HepG2 (cell line): ENCODE measurements at regions not wholly inside any gene's neighbourhood (a gene's known extent, or its start where the extent isn't known, plus 50 kb on each side); places are given as distances from the start of the nearest gene placed in this dataset.
A peak's percentile ranks its signal among the peaks of the same experiment; 100 is the strongest.

Source experiments
- ATAC-seq: fragments of 200-7000 bp; cut with Tn5 transposase; 3 replicates; pipeline ENCODE4 v1.9.1; 2020; ENCODE audit warnings: mild to moderate bottlenecking, moderate library complexity
- BruUV-seq: library from RNA; stranded (reverse); fragments of 400-500 nt; replicated peaks from 2 replicates; lab custom pipeline; 2021; lab: Mats Ljungman, UMichigan
- CTCF ChIA-PET: fragments of 300-600 bp; formaldehyde crosslinking; extraction: SDS; loops from one replicate; lab custom pipeline; 2021; ENCODE audit warnings: low total read pairs, inconsistent platforms, low intra/inter-chr PET ratio; lab: Yijun Ruan, JAX
- POLR2A ChIA-PET: fragments of 350-600 bp; sonication (Branson Sonifier 250); formaldehyde crosslinking; loops from one replicate; lab custom pipeline; 2020; ENCODE audit warnings: antibody characterized with exemption, inconsistent platforms; lab: Yijun Ruan, JAX
- DNase-seq: peaks from one replicate; pipeline ENCODE4 v3.0.0-alpha.2; 2015; ENCODE audit warnings: low spot score
- FAIRE-seq: peaks from 3 replicates; lab custom pipeline; 2011; peaks lifted over from hg19 to GRCh38; lab: Jason Lieb, UNC
- H2AFZ ChIP-seq: one replicate; pipeline ENCODE4 v1.6.1; 2011; ENCODE audit warnings: low read length, inconsistent platforms
- H3K27ac ChIP-seq: fragments of 300-600 bp; 3 replicates; pipeline ENCODE4 v1.8.0; 2011; ENCODE audit warnings: mixed run types, mild to moderate bottlenecking, mixed read lengths, low read length, inconsistent platforms; ENCODE audit not compliant: insufficient read depth; ENCODE audit errors: extremely low read length
- H3K27me3 ChIP-seq, 2 experiments: fragments of 200-600 bp in 1 of 2; 2 replicates in 1 of 2; 3 replicates in 1 of 2; pipeline versions ENCODE4 v1.6.0 to v1.8.0; 2011; ENCODE audit warnings: low read length in 2 of 2, mild to moderate bottlenecking in 2 of 2, moderate library complexity in 2 of 2, inconsistent platforms in 1 of 2; ENCODE audit not compliant: insufficient read depth in 2 of 2, control insufficient read depth in 1 of 2
- H3K36me3 ChIP-seq, 2 experiments: fragments of 200-600 bp in 1 of 2; replicated peaks in 1 of 2; 2 replicates in 1 of 2; 3 replicates in 1 of 2; pipeline versions ENCODE4 v1.5.1 to v1.8.0; 2011; ENCODE audit warnings: low read length in 2 of 2, inconsistent platforms in 1 of 2; ENCODE audit not compliant: insufficient read depth in 2 of 2, control insufficient read depth in 1 of 2
- H3K4me1 ChIP-seq: 2 replicates; pipeline ENCODE4 v1.5.1; 2012; ENCODE audit warnings: low read length, inconsistent platforms; ENCODE audit not compliant: insufficient read depth
- H3K4me2 ChIP-seq: 2 replicates; pipeline ENCODE4 v1.6.0; 2011; ENCODE audit warnings: low read depth, low read length, inconsistent platforms
- H3K4me3 ChIP-seq, 3 experiments: fragments of 200-600 bp in 1 of 3; sonication (generic), shearing (Covaris generic) in 1 of 3; replicated peaks in 1 of 3; 2 replicates each; pipeline ENCODE4 v1.5.1; 2011 to 2016; ENCODE audit warnings: low read length in 3 of 3, inconsistent platforms in 2 of 3, low read depth in 2 of 3, mild to moderate bottlenecking in 2 of 3, control low read depth in 1 of 3, mixed read lengths in 1 of 3; ENCODE audit not compliant: insufficient read depth in 1 of 3
- H3K79me2 ChIP-seq: one replicate; pipeline ENCODE4 v1.6.1; 2011; ENCODE audit warnings: low read length, inconsistent platforms; ENCODE audit not compliant: insufficient read depth
- H3K9ac ChIP-seq: 2 replicates; pipeline ENCODE4 v1.6.0; 2011; ENCODE audit warnings: mild to moderate bottlenecking, low read depth, low read length, inconsistent platforms; ENCODE audit not compliant: insufficient read depth
- H3K9me3 ChIP-seq: 2 replicates; pipeline ENCODE4 v1.5.1; 2012; ENCODE audit warnings: mild to moderate bottlenecking, low read length
- H4K20me1 ChIP-seq: 2 replicates; pipeline ENCODE4 v1.6.0; 2011; ENCODE audit warnings: inconsistent platforms, mild to moderate bottlenecking, low read length, moderate library complexity; ENCODE audit not compliant: insufficient read depth
- HCFC1 ChIP-seq: fragments of 150-350 bp; IDR thresholded peaks from 2 replicates; pipeline ENCODE4 v1.6.1; 2014; ENCODE audit warnings: low read depth, low read length
- LCORL ChIP-seq, 2 experiments: fragments of 450-650 bp in 1 of 2; sonication (generic) in 1 of 2; formaldehyde crosslinking in 1 of 2; IDR thresholded peaks; 2 replicates each; pipeline versions ENCODE4 v1.5.0 to v1.6.1; 2017 to 2020; ENCODE audit warnings: antibody characterized with exemption in 1 of 2, missing genetic modification reagents in 1 of 2
- TSC22D2 ChIP-seq: sonication (generic); formaldehyde crosslinking; IDR thresholded peaks from 2 replicates; pipeline ENCODE4 v1.5.1; 2020; ENCODE audit warnings: missing genetic modification reagents, mild to moderate bottlenecking, borderline replicate concordance
- ZNF335 ChIP-seq: sonication (generic); formaldehyde crosslinking; IDR thresholded peaks from 2 replicates; pipeline ENCODE4 v1.4.0; 2020; ENCODE audit warnings: missing genetic modification reagents
- WGBS: methylation state at CpG from one replicate; pipeline ENCODE4 v1.1.6; 2017; ENCODE audit warnings: low lambda C conversion rate; 5-methylcytosine and 5-hydroxymethylcytosine counted together
- in situ Hi-C: cut with HindIII; loops from 2 replicates; pipeline ENCODE4 v1.10.0; 2017; ENCODE audit warnings: low pct_unique_long_range_greater_than_20kb; ENCODE audit not compliant: extremely low pct_ligation_motif_present
- intact Hi-C: fragments of 100-400 bp; cut with micrococcal nuclease; formaldehyde crosslinking; loops from one replicate; pipeline ENCODE4 v1.10.0; 2022; ENCODE audit not compliant: unreplicated experiment
- TF ChIP-seq, protein P1 (sequence below): fragments of 450-650 bp; IDR thresholded peaks from 2 replicates; pipeline ENCODE4 v1.6.1; 2016
- TF ChIP-seq, protein P2 (sequence below): sonication (generic); formaldehyde crosslinking; IDR thresholded peaks from 2 replicates; pipeline ENCODE4 v1.8.0; 2022; ENCODE audit warnings: missing genetic modification reagents, mild to moderate bottlenecking, moderate library complexity, borderline replicate concordance

DNA sequence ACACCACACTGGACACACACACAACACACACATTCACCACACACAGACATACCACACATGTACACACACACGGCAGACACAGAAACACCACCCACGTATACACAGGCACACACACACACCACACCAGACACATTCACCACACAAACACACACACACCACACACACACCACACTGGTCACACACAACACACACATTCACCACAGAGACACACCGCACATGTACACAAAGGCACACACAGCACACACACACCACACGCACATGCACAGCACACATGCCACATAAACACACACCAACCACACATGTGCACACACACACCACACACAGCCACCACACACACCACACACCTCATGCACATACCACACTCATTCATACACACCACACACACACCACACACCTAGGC, 84.2 kb upstream of the PRR5 start:
- Histone ChIP-seq H4K20me1 (no peaks in the 10 kb centered on the region), H3K36me3 (no peaks in the 10 kb centered on the region), H3K27ac (no peak overlapping the region), H3K4me2 (no peak overlapping the region), H3K9ac (no peak overlapping the region), H3K4me1 (no peaks in the 10 kb centered on the region), H3K9me3 (peaks cover 9% of the 10 kb centered on the region; the same call in 1 of the 2 replicates), H3K79me2 (no peaks in the 10 kb centered on the region), H3K27me3 (peaks cover 5% of the 10 kb centered on the region in 2 experiments; a peak in 3 of 5 replicates), H3K4me3 (no peak overlapping the region), H2AFZ (no peak overlapping the region)
- ChIA-PET CTCF (no interaction called here), POLR2A (no interaction called here)
- in situ Hi-C loops: no loop called here
- FAIRE-seq (peak; percentile 8), ATAC-seq (no peak), DNase-seq (no peak)
- TF ChIP-seq ZNF335 (no peak), HCFC1 (0 out of 2 replicates have a peak, but pooled peaks have one; percentile 8), LCORL (IDR thresholded peaks at IDR 0.05) (no peak), LCORL (CRISPR knock-in tag; IDR thresholded peaks at IDR 0.05) (no peak), TSC22D2 (CRISPR knock-in tag) (no peak)
- TF ChIP-seq, protein P1, sequence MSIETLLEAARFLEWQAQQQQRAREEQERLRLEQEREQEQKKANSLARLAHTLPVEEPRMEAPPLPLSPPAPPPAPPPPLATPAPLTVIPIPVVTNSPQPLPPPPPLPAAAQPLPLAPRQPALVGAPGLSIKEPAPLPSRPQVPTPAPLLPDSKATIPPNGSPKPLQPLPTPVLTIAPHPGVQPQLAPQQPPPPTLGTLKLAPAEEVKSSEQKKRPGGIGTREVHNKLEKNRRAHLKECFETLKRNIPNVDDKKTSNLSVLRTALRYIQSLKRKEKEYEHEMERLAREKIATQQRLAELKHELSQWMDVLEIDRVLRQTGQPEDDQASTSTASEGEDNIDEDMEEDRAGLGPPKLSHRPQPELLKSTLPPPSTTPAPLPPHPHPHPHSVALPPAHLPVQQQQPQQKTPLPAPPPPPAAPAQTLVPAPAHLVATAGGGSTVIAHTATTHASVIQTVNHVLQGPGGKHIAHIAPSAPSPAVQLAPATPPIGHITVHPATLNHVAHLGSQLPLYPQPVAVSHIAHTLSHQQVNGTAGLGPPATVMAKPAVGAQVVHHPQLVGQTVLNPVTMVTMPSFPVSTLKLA: peak; percentile 81
- TF ChIP-seq, protein P2, sequence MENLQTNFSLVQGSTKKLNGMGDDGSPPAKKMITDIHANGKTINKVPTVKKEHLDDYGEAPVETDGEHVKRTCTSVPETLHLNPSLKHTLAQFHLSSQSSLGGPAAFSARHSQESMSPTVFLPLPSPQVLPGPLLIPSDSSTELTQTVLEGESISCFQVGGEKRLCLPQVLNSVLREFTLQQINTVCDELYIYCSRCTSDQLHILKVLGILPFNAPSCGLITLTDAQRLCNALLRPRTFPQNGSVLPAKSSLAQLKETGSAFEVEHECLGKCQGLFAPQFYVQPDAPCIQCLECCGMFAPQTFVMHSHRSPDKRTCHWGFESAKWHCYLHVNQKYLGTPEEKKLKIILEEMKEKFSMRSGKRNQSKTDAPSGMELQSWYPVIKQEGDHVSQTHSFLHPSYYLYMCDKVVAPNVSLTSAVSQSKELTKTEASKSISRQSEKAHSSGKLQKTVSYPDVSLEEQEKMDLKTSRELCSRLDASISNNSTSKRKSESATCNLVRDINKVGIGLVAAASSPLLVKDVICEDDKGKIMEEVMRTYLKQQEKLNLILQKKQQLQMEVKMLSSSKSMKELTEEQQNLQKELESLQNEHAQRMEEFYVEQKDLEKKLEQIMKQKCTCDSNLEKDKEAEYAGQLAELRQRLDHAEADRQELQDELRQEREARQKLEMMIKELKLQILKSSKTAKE (CRISPR knock-in tag): 0 out of 2 replicates have a peak, but pooled peaks have one; percentile 7
- no TSS peak for BruUV-seq
- WGBS: 94% methylated on average over 4 of the region's 4 CpGs
- intact Hi-C loops: no loop called here
